HG03521 (cell line): ENCODE measurements at regions not wholly inside any gene's neighbourhood (a gene's known extent, or its start where the extent isn't known, plus 50 kb on each side); places are given as distances from the start of the nearest gene placed in this dataset.

Experiments
- ATAC-seq: cut with Tn5 transposase; IDR thresholded peaks from one replicate; pipeline ENCODE4 v1.9.1; 2021; ENCODE audit warnings: mild to moderate bottlenecking, moderate library complexity; ENCODE audit not compliant: unreplicated experiment

DNA sequence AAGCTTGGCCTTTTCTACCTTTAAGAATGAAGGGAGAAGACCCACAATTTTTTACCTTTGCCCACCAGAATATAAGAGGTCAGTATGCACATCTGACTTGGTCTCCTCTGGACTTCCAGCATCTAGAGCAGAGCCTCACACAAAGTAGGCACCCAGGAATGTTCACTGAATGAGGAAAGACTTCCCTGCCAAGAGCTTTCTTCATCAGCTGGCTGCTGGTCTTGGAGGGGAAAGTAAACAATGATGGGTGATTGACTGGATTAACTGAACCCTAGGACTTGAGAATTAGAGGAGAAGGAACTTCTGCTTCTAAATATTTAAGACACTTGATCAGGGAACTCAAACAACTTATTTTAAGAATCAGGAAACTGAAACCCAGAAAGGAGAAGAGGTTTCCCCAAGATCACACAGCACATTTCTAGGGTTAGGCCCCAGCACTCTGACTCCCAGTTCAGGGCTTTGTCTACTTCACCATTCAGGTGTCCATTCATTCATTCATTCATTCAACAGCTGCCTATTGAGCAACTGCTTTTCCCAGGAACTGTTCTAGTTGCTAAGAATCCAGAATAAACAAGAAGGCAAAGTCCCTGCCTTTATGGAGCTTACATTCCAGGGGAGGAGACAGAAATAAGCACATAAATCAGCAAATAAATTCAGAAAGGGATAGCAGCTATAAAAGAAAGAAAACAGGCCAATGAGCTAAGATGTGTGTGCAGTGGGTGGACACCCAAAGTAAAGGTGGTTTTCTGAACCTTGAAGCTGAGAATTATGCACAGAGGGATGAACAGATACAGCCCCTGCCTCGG, 216.9 kb upstream of the LRFN2 start:
- no peak for ATAC-seq

DNA sequence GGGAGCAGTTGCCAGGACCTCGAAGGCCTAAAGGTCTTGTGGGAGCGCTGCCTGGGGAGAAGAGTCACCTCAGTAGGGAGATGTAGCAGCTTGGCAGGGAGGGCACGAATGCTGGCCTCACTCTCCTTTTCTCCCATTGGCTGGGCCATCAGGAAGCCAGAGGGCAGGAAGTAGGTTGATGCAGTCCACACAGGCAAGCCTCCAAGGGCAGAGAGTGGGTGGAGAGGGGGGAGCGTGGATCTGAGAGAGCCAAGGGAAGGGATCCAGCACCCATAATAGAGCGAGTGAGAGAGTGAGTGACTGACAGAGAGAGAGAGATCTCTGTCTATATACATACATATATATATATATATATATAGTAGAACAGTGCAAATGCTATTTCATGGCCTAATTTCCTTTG, 215.3 kb upstream of the LRFN2 start:
- ATAC-seq, result no peak

DNA sequence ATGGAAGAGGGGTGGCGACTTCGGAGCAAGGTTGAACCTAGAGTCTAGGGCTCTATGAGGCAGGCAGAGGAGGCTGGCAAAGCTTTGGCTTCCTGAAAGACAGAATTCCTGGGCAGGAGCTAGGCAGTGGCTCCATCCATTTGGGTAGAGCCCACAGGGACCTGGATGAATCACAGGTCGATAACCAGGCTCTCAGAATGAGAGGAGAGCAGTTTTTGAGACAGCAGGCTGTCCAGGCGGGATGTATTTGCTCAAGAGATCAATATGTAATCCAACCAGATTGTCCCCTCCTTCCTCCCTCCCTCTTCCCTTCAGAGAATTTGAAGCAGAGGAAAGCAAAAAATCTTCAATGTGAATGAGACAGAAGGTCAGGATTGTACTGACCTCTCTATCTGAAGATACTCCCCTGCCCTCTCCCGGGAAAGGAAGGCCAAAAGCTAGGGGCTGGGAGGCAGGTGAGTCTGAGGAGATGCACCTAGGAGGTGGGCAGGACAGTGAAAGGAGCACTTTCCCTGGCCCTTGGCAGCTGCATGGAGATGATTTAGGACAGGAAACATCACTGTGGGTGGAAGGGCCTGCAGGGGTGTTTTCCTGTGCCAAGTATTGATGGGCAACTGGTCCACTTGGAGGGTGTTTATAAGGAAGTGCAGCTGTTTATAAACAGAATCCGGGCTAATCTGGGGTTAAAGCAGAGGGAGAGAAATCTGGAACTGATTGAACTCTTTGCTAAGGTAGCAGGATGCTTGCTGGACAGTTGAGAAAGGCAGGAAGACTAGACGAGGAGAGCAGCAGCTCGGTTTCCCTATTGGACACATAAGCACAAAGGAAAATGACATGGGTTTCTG, 212.4 kb upstream of the LRFN2 start:
- no peak for ATAC-seq

DNA sequence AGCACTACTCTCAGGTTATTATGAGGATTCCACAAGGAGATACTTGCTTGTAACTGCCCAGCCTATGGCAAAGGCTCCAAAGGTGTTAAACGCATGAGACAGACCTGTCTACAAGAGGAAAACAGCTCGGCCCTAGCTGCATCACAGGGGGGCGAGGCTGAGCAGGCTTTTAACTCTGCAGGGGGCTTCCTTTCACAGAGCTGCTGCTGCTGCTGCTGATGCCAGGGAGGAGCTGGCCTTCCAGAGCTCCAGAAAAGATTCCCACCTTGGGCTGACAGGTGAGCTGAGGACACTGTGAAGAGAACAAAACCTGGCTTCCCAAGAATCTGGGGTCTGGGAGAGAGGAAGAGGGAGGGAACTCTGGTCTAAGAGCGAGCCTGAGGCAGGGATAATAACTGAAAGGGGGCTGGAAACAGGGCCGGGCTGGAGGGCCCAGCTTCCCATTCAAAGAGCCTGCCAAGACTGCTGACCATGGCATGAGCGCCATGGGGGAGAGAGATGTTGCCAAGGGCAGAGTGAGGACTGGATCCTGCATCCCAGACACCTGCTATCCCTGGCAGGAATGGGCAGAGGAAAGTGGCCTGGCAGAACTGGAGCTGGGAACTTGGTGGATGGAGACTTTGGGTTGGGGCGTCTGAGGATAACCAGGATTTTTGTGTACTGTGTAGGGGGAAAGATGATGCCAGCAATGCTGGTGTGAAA, 211.1 kb upstream of the LRFN2 start:
- ATAC-seq, result no peak

DNA sequence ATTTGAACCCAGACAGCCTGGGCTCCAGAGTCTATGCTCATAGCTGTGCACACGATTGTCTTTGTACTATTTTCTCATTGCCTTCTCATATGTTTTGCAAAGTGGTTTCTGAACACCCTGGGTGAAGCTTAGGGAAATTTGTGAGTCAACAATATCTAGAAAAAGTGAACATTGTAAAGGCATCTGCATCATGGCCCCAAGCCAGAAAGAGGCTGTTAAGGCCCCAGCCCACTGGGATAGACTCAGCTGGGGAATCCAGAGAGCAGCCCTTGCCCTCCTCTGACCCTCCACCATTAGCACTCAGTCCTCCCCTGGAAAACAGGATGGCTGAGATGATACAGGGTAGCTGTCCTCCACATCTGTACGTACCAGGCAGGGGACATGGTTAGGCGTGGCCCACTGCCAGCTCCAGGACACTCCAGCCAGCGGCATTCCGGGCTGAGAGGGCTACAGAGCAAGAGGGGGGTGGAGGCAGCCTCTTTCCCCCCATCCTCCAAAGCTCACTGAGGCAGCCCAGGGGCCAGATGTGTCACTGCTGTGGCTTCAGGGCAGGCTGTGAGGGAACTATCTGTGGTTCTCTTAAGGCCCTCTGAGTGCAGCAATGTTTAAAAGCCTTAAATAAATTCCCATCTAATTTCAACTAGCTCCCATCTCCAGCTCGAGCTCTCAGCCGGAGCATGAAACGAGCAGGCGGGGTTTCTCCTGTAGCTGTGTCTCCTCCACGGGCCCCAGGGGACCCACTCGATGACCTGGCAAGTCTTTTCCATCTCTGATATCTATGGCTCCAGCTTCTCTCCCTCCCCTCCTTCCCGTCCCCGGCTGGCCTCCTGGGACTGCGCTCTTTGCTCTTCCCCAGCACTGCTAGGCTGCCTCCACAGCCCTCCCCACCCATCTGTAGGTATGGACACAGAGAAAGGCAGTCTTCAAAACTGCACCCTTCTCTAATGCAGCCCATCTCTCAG, 209.4 kb upstream of the LRFN2 start:
- ATAC-seq, result no peak

- no peak for ATAC-seq
Measured at GRCh38 chr6:40794586-40794985, 207.4 kb upstream of the LRFN2 start.

DNA sequence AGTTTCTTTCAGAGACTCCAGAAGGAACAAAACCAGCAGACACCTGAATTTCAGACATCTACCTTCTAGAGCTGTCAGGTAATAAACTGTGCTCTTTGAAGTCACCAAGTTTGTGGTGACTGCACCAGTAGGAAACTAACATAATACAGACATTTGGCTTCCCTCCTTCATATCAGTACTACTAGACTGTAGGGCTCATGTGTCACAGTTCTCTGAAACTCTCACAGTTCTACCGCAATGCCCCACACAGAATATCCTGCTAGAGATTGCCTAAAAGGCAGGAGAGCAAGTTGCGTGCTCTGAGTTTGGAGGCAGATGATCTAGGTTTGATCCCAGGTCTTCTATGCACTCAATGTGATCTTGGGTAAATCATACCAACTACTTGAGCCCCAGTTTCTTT, 205.0 kb upstream of the LRFN2 start:
- ATAC-seq, result no peak

DNA sequence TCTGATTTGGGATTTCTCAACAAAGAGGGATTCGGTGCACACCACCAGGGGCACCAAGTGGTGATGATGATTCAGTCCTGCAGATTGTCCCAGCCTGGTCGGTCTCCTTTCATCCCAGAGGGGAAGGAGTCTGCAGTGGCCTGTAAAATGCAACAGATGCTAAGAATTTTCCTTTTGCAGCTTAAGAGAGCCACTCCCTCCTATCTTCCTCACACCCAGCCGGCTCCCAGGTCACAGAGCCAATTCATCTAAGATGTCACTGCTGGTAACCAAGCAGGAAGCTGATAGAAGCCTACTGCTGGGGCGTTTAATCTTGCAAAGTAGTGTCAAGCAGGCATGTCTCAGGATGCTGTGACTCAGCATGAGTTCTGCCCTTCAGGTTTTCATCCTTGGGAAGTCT, 203.8 kb upstream of the LRFN2 start:
- ATAC-seq, result no peak

DNA sequence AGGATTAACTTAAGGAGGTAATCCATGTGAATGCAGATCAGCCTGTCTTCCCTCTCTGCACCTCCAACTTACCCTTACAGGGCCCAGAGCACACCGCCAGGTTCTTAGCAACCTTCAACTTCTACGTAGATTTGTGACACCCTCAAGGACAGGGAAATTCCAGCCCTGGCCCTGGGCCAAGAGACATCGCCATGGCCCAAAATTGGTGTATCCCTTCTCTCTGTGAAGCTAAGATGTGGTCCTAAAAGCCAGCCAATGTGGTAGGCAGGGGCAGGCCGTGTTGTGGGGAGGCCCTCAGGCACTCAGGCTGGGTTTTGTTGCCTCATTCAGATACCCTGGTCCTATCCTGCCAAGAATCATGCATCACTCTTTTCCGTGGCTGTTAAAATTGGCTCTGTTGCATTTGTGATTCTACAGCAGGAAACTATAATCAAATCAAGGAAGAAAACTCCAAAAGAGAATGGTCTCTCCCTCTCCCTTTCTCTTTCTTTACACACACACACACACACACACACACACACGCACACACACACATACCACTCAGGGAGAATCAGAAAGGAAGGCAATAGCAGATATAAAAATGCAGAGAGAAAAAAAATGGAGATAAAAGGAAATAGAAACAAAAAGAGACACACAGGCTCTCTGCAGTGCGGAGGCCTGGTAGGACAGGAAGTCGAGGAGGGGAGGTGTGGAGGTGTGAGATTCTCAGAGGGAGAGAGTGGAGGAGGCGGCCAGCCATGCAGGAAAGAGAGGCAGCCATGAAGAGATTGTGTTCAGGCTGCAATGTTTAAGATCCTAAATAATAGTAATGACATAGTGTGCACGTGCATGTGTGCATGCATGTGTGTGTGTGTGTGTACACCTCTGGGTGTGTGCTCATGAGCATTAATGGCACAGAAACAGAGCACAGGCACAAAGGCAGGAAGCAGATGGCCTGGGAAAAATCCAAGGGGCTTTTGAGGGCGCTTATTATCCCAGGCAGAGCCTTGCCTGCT, 201.8 kb upstream of the LRFN2 start:
- ATAC-seq, result no peak

DNA sequence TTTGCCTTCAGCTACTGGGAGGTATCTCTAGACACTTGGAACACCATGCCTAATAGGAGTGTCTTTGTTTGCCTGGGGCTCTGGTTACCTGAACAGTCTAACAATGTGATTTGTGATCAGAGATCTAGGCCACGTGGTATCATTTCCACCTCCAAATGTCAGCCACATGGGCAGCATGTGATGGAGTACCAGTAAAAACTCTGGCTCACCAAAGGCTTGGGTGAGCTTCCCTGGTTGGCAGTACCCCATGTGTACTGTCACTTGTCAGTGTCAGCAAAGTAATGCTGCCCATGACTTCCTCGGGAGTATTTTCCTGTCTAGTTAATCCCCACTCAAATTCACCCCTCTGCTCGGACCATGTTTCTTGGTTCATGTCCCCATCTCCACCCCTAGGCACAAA, 195.2 kb upstream of the LRFN2 start:
- ATAC-seq, result no peak

- ATAC-seq, result no peak
Measured at GRCh38 chr6:40780637-40781036, 193.5 kb upstream of the LRFN2 start.

GRCh38 chr6:40779409-40779808, 192.2 kb upstream of the LRFN2 start:
- no peak for ATAC-seq

DNA sequence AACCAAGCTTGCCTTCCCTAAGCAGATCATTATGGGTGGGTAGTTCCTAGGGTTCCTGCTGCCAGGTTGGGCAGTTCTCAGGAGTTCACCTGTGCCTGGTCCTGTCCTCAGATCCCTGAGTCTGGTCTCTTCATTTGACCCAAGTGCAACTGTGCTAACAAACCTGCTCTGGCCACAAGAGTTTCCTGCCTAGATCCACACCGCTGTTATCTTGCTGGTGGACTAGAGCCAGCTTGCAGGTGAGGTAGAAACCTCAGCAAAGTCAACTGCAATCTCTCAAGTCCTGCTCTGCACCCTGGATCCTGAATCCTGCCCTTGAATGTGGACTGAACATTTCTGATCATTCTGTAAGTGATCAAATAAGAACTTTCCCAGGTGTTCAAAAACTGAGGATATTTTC, 191.8 kb upstream of the LRFN2 start:
- no peak for ATAC-seq

DNA sequence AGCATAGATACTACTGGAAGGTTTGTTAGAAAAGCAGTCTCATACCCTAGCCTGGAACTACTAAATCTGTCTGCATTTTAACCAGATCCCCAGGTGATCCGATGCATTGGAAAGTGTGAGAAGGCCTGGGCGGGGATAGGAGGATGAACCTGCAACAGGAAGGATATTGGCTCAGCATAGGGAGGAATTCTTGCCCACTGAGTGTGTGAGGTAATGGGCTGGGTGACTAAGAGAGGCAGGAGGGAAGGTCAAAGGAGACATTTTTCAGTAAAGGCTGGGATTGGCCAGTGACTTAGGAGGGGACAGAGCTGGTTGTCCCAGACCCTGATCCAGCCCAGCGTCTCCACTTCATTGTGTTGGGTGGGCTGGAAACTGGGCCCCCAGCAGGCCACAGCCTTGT, 191.0 kb upstream of the LRFN2 start:
- no peak for ATAC-seq

DNA sequence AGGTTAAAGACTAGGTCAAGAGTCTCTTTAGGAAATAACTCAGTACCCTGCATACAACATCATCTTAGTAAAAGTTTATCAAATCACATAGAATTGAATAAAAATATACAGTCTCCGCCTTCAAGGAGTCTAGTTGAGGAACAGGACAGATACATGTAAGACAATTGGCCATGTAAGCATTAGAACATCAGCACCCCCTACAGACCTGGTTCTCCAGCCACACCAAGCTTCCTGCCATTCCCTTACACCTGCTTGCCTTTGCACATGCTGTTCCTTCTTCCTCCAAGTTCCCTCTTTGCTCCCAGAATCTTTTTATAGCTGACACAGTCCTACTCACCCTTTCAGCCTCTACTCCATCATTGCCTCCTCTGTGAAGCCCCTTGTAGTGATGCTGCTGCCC, 187.8 kb upstream of the LRFN2 start:
- ATAC-seq, result no peak

DNA sequence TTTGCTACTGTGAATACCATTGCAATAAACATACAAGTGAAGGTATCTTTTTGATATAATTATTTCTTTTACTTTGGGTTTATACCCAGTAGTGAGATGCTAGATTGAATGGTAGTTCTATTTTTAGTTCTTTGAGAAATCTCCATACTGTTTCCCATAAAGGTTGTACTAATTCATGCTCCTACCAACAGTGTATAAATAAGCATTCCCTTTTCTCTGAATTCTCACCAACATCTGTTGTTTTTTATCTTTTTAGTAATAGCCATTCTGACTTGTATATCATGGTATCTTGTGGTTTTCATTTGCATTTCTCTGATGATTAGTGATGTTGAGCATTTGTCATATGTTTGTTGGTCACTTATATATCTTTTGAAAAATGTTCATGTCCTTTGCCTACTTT, 183.6 kb upstream of the LRFN2 start:
- ATAC-seq, result no peak

DNA sequence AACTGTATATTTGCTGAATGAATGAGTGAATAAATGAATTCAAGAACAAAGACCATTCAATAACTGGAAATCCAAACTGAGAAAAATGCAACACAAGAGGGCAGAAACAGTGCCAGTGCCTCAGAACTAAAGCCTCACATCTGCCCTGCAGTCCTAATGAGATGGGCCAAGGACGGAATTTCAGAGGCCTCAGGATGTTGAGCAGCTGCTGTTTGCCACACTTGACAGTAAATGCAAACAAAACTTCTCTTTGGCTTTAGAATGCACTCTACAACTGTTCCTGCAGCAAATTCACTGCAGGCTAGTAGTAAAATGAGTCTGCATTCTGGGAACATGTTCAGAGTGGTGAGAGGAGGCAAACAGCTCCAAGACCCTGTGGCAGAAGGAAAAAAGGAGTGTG, 177.6 kb upstream of the LRFN2 start:
- no peak for ATAC-seq

DNA sequence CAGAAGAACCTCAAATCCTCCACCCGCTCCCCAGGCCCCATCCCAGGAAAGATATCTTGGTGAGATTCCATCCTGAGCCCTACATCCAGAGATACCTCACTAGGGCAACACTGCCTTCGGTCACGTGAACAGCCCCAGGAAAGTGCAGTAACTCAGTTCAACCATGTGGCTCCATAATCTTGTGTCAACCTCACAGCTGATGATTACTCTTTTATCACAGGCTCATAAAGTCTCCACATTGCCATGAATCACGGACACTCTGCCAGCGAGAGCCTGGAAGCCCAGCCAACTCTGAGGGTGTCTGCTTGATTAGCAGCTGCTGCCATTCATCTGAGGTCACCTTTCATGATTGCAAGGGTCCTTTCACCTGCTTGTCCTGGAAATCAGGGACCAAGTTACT, 175.8 kb upstream of the LRFN2 start:
- no peak for ATAC-seq

GRCh38 chr6:40760887-40761286, 173.7 kb upstream of the LRFN2 start:
- ATAC-seq, result no peak
